ENCODE measurements at regions not wholly inside any gene's neighbourhood (a gene's known extent, or its start where the extent isn't known, plus 50 kb on each side); places are given as distances from the start of the nearest gene placed in this dataset.

GRCh38 chr3:120524171-120524923, 71.8 kb upstream of the NDUFB4 start:
- Mint-ChIP-seq H3K4me1 (ENCODE audit: unreplicated experiment) (no peaks in the 10 kb centered on the region), H3K36me3 (ENCODE audit: unreplicated experiment) (no peaks in the 10 kb centered on the region), H3K4me3 (ENCODE audit: unreplicated experiment) (no peak overlapping the region), H3K27me3 (ENCODE audit: unreplicated experiment) (no peaks in the 10 kb centered on the region), H3K9me3 (ENCODE audit: unreplicated experiment) (no peaks in the 10 kb centered on the region), H3K27ac (ENCODE audit: unreplicated experiment) (no peak overlapping the region)
- no peak for DNase-seq (ENCODE audit: extremely low spot score, unreplicated experiment)
- TF ChIP-seq, protein P1, sequence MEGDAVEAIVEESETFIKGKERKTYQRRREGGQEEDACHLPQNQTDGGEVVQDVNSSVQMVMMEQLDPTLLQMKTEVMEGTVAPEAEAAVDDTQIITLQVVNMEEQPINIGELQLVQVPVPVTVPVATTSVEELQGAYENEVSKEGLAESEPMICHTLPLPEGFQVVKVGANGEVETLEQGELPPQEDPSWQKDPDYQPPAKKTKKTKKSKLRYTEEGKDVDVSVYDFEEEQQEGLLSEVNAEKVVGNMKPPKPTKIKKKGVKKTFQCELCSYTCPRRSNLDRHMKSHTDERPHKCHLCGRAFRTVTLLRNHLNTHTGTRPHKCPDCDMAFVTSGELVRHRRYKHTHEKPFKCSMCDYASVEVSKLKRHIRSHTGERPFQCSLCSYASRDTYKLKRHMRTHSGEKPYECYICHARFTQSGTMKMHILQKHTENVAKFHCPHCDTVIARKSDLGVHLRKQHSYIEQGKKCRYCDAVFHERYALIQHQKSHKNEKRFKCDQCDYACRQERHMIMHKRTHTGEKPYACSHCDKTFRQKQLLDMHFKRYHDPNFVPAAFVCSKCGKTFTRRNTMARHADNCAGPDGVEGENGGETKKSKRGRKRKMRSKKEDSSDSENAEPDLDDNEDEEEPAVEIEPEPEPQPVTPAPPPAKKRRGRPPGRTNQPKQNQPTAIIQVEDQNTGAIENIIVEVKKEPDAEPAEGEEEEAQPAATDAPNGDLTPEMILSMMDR (IDR thresholded peaks at IDR 0.05): no peak

GRCh38 chr3:120516136-120516535, 65.3 kb upstream of the FSTL1 start:
- no peak overlapping the region for H3K4me3 Mint-ChIP-seq (ENCODE audit: unreplicated experiment)
- TF ChIP-seq, protein P1 (IDR thresholded peaks at IDR 0.05): no peak
- no peaks in the 10 kb centered on the region for H3K36me3 Mint-ChIP-seq (ENCODE audit: unreplicated experiment)
- no peak for DNase-seq (ENCODE audit: extremely low spot score, unreplicated experiment)
- no peaks in the 10 kb centered on the region for H3K4me1 Mint-ChIP-seq (ENCODE audit: unreplicated experiment)
- H3K27me3 Mint-ChIP-seq (ENCODE audit: unreplicated experiment): peaks cover 15% of the 10 kb centered on the region
- no peak overlapping the region for H3K27ac Mint-ChIP-seq (ENCODE audit: unreplicated experiment)
- no peaks in the 10 kb centered on the region for H3K9me3 Mint-ChIP-seq (ENCODE audit: unreplicated experiment)

DNA sequence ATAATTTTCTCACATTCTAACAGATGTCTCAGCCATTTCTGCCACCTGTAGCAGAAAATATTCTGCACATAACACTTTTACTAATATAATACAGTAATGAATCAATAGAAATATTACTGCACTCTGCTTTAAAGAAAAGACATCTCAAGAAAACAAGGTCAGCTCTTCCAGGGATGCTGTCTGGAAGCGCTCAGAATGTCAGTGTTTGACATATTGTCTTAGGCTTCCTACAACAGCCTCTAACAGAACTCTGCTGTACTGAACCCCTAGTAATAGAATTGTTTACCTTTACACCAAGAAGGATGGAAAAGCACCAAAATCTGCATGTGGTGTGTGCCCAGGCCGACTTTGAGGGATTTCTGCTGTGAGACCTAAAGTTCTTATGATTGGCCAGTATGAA, 61.9 kb upstream of the FSTL1 start:
- DNase-seq (ENCODE audit: extremely low spot score, unreplicated experiment): no peak
- Mint-ChIP-seq H3K36me3 (ENCODE audit: unreplicated experiment) (peaks cover 2% of the 10 kb centered on the region), H3K27ac (ENCODE audit: unreplicated experiment) (no peak overlapping the region), H3K27me3 (ENCODE audit: unreplicated experiment) (peaks cover 13% of the 10 kb centered on the region), H3K4me1 (ENCODE audit: unreplicated experiment) (no peaks in the 10 kb centered on the region), H3K9me3 (ENCODE audit: unreplicated experiment) (no peaks in the 10 kb centered on the region), H3K4me3 (ENCODE audit: unreplicated experiment) (no peak overlapping the region)
- TF ChIP-seq, protein P1 (IDR thresholded peaks at IDR 0.05): no peak

DNA sequence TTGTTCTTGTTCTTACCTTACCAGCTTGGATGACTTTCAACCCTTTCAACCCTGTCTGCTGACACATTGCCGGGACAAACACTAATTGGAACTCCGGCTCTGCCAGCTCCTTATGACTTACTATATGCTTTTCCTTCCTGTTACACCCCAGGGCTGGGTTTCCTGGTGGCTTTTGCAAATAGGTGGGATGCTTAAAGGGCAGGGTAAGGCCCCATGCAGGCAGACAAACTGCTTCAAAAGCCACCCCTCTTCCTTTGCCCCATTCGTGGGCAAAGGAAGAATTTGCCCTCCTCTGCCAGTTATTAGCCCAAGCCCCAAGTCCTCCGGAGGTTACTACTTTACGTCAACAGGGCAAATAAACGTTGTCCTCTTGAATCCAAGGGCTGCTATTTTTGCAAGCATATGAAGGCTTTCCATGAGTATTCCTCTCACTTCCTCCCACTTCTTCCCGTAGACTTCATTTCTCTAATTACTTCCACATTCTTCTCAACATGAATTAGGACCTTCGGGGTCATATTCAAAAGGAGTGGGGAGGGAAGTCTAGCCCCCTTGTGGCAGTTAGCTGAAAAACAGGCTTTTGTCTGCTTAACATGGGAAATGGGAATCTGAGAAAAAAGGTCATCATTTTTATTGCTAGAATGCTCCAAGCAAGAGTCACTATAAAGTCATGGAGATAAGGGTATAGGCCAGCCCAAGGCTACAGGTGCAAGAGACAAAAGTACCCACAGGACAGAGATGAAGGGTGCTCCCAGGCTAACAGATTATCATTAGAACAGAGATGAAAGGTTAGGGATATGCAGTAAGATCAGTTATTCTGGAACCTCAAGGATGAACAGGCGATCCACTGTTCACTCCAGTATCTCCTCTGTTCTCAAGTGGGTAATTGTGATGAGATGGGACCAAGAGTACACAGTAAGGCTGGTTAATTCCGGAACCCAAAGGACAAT, 56.3 kb upstream of the FSTL1 start:
- DNase-seq (ENCODE audit: extremely low spot score, unreplicated experiment): peak; percentile 66
- no peak overlapping the region for H3K4me3 Mint-ChIP-seq (ENCODE audit: unreplicated experiment)
- no peaks in the 10 kb centered on the region for H3K9me3 Mint-ChIP-seq (ENCODE audit: unreplicated experiment)
- no peaks in the 10 kb centered on the region for H3K27me3 Mint-ChIP-seq (ENCODE audit: unreplicated experiment)
- H3K36me3 Mint-ChIP-seq (ENCODE audit: unreplicated experiment): peaks cover 2% of the 10 kb centered on the region
- H3K27ac Mint-ChIP-seq (ENCODE audit: unreplicated experiment): peak overlapping the region; percentile 23
- peaks cover 17% of the 10 kb centered on the region for H3K4me1 Mint-ChIP-seq (ENCODE audit: unreplicated experiment)
- TF ChIP-seq, protein P1 (IDR thresholded peaks at IDR 0.05): peak; percentile 71

All from osteocyte (in vitro differentiated cells).